ENCODE measurements at regions not wholly inside any gene's neighbourhood (a gene's known extent, or its start where the extent isn't known, plus 50 kb on each side); places are given as distances from the start of the nearest gene placed in this dataset.

DNA sequence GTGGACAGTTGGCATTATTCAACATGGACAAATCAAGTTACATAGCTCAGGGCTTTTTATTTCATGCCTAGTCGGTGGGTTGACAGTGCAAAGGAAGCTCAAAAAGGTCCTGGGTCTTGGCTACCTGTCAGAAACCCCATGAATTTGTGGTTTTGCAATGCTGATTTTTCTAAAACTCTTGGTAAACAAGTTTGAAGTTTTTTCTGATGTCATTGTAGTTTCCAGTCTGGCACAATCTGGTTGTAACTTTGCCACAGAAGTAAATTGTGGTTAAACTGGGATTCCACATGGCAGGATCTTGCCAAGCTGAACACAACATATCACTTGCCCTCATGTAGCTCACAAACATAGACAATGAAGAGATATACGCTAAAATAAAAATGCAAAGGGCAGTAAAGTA, 100.8 kb downstream of the EHF start (continued):
- TF ChIP-seq PRDM15 (CRISPR knock-in tag; IDR thresholded peaks at IDR 0.05) (no peak), GATAD2B (conservative IDR thresholded peaks at IDR 0.05; ENCODE audit: low read depth) (no peak), HCFC1 (IDR thresholded peaks at IDR 0.05; ENCODE audit: low read length) (no peak), RBBP5 (conservative IDR thresholded peaks at IDR 0.05) (no peak), JUND (IDR thresholded peaks at IDR 0.05; ENCODE audit: low read depth, low read length) (no peak)
- TF ChIP-seq, protein P1, sequence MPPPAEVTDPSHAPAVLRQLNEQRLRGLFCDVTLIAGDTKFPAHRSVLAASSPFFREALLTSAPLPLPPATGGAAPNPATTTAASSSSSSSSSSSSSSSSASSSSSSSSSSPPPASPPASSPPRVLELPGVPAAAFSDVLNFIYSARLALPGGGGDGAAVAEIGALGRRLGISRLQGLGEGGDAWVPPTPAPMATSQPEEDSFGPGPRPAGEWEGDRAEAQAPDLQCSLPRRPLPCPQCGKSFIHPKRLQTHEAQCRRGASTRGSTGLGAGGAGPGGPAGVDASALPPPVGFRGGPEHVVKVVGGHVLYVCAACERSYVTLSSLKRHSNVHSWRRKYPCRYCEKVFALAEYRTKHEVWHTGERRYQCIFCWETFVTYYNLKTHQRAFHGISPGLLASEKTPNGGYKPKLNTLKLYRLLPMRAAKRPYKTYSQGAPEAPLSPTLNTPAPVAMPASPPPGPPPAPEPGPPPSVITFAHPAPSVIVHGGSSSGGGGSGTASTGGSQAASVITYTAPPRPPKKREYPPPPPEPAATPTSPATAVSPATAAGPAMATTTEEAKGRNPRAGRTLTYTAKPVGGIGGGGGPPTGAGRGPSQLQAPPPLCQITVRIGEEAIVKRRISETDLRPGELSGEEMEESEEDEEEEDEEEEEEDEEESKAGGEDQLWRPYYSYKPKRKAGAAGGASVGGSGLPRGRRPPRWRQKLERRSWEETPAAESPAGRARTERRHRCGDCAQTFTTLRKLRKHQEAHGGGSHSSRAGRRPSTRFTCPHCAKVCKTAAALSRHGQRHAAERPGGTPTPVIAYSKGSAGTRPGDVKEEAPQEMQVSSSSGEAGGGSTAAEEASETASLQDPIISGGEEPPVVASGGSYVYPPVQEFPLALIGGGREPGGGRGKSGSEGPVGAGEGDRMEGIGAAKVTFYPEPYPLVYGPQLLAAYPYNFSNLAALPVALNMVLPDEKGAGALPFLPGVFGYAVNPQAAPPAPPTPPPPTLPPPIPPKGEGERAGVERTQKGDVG (CRISPR knock-in tag; IDR thresholded peaks at IDR 0.05) = no peak

All from GM12878 (cell line).